K562 (cell line): ENCODE measurements at regions not wholly inside any gene's neighbourhood (a gene's known extent, or its start where the extent isn't known, plus 50 kb on each side); places are given as distances from the start of the nearest gene placed in this dataset.

Experiments
- ATAC-seq: fragments of 200-7000 bp; cut with Tn5 transposase; 3 replicates; pipeline ENCODE4 v1.9.1; 2020; ENCODE audit warnings: moderate library complexity
- BruUV-seq: library from RNA; stranded (reverse); fragments of 400-500 nt; replicated peaks from 2 replicates; lab custom pipeline; 2021; lab: Mats Ljungman, UMichigan
- CTCF ChIA-PET: fragments of 300-600 bp; formaldehyde crosslinking; extraction: SDS; loops from one replicate; lab custom pipeline; 2021; ENCODE audit warnings: low intra/inter-chr PET ratio; lab: Yijun Ruan, JAX
- POLR2A ChIA-PET: fragments of 300-600, 350-650 bp; sonication (Branson Sonifier 250); formaldehyde crosslinking; extraction: SDS; loops from one replicate; lab custom pipeline; 2021; ENCODE audit warnings: antibody characterized with exemption, inconsistent platforms; lab: Yijun Ruan, JAX
- DNase-seq, 4 experiments: peaks; one replicate each; pipeline versions ENCODE4 v3.0.0 to v3.0.0-alpha.2; 2011 to 2018; ENCODE audit warnings: low spot score in 3 of 4, mixed read lengths in 3 of 4; ENCODE audit errors: extremely low read depth in 1 of 4
- FAIRE-seq: peaks from 2 replicates; lab custom pipeline; 2011; peaks lifted over from hg19 to GRCh38; lab: Jason Lieb, UNC
- H2AFZ ChIP-seq: 2 replicates; pipeline ENCODE4 v1.6.0; 2011; ENCODE audit warnings: low read depth, low read length, control low read depth, inconsistent platforms
- H3K27ac ChIP-seq: fragments of 200-600 bp; 3 replicates; pipeline ENCODE4 v1.8.0; 2011; ENCODE audit warnings: low read depth, mild to moderate bottlenecking, control low read depth, inconsistent platforms, low read length, moderate library complexity, mixed read lengths; ENCODE audit errors: extremely low read depth
- H3K27me3 ChIP-seq, 2 experiments: fragments of 300-600 bp in 1 of 2; 2 replicates in 1 of 2; 3 replicates in 1 of 2; pipeline versions ENCODE4 v1.6.0 to v1.8.0; 2011; ENCODE audit warnings: inconsistent platforms in 2 of 2, low read length in 2 of 2, mild to moderate bottlenecking in 1 of 2, mixed read lengths in 1 of 2, moderate library complexity in 1 of 2; ENCODE audit not compliant: control insufficient read depth in 2 of 2, insufficient read depth in 2 of 2
- H3K36me3 ChIP-seq: fragments of 300-600 bp; 3 replicates; pipeline ENCODE4 v1.8.0; 2011; ENCODE audit warnings: mild to moderate bottlenecking, low read length, inconsistent platforms; ENCODE audit not compliant: control insufficient read depth, insufficient read depth
- H3K4me1 ChIP-seq, 2 experiments: fragments of 200-600 bp in 1 of 2; replicated peaks in 1 of 2; 2 replicates in 1 of 2; 3 replicates in 1 of 2; pipeline versions ENCODE4 v1.5.1 to v1.8.0; 2011; ENCODE audit warnings: inconsistent platforms in 2 of 2, low read length in 2 of 2, mild to moderate bottlenecking in 1 of 2, mixed read lengths in 1 of 2, moderate library complexity in 1 of 2; ENCODE audit not compliant: control insufficient read depth in 2 of 2, insufficient read depth in 2 of 2
- H3K4me2 ChIP-seq: 2 replicates; pipeline ENCODE4 v1.6.1; 2011; ENCODE audit warnings: low read length, control low read depth, inconsistent platforms, mixed read lengths; ENCODE audit not compliant: insufficient read depth
- H3K4me3 ChIP-seq: fragments of 200-600 bp; sonication (generic), shearing (Covaris generic); 2 replicates; pipeline ENCODE4 v1.5.1; 2016; ENCODE audit warnings: control low read depth, inconsistent platforms
- H3K79me2 ChIP-seq: fragments of 200-600 bp; 3 replicates; pipeline ENCODE4 v1.8.0; 2011; ENCODE audit warnings: low read length, inconsistent platforms; ENCODE audit not compliant: control insufficient read depth, insufficient read depth
- H3K9ac ChIP-seq, 2 experiments: 2 replicates each; pipeline versions ENCODE4 v1.6.0 to v1.6.1; 2011; ENCODE audit warnings: low read depth in 2 of 2, low read length in 2 of 2, control low read depth in 1 of 2, inconsistent platforms in 1 of 2, mild to moderate bottlenecking in 1 of 2, mixed read lengths in 1 of 2; ENCODE audit not compliant: insufficient read depth in 1 of 2
- H3K9me1 ChIP-seq: one replicate; pipeline ENCODE4 v1.6.0; 2011; ENCODE audit warnings: inconsistent platforms, mild to moderate bottlenecking, low read length, moderate library complexity; ENCODE audit not compliant: control insufficient read depth, insufficient read depth
- H3K9me3 ChIP-seq: replicated peaks from 2 replicates; pipeline ENCODE4 v1.5.1; 2011; ENCODE audit warnings: low read depth, low read length, inconsistent platforms; ENCODE audit not compliant: control insufficient read depth, insufficient read depth
- H4K20me1 ChIP-seq: replicated peaks from 2 replicates; pipeline ENCODE4 v1.6.1; 2011; ENCODE audit warnings: low read length, inconsistent platforms, mixed read lengths; ENCODE audit not compliant: control insufficient read depth, insufficient read depth
- ATF6 ChIP-seq: sonication (generic); formaldehyde crosslinking; IDR thresholded peaks from 2 replicates; pipeline ENCODE4 v1.4.0; 2020; ENCODE audit warnings: mild to moderate bottlenecking, missing genetic modification reagents
- ETV6 ChIP-seq, 3 experiments: fragments of 150-350 bp in 1 of 3; sonication (generic) in 1 of 3; formaldehyde crosslinking in 1 of 3; IDR thresholded peaks; 2 replicates each; pipeline versions ENCODE4 v1.6.1 to v1.8.0; 2014 to 2022; ENCODE audit warnings: borderline replicate concordance in 2 of 3, low read depth in 2 of 3, antibody characterized with exemption in 1 of 3, low read length in 1 of 3, mild to moderate bottlenecking in 1 of 3, missing genetic modification reagents in 1 of 3
- GATA2 ChIP-seq: sonication (generic); formaldehyde crosslinking; IDR thresholded peaks from 2 replicates; pipeline ENCODE4 v1.4.0; 2020; ENCODE audit warnings: mild to moderate bottlenecking, missing genetic modification reagents
- ILF3 ChIP-seq: fragments of 450-650 bp; IDR thresholded peaks from 2 replicates; pipeline ENCODE4 v1.6.1; 2018; ENCODE audit warnings: antibody characterized with exemption, mild to moderate bottlenecking, moderate library complexity, borderline replicate concordance
- MEIS2 ChIP-seq: fragments of 450-650 bp; IDR thresholded peaks from 2 replicates; pipeline ENCODE4 v1.6.1; 2014; ENCODE audit warnings: mild to moderate bottlenecking; ENCODE audit not compliant: partially characterized antibody
- NFIX ChIP-seq: fragments of 250-450 bp; sonication (Bioruptor Pico); IDR thresholded peaks from 2 replicates; pipeline ENCODE4 v1.4.0; 2020; ENCODE audit warnings: low read depth, mild to moderate bottlenecking, moderate library complexity
- NR2C1 ChIP-seq, 2 experiments: fragments of 450-650 bp; IDR thresholded peaks; 2 replicates each; pipeline ENCODE4 v1.6.1; 2017; ENCODE audit warnings: mild to moderate bottlenecking in 2 of 2, antibody characterized with exemption in 1 of 2, inconsistent platforms in 1 of 2, missing compliant biosample characterization in 1 of 2, missing genetic modification characterization in 1 of 2
- POLR2AphosphoS2 ChIP-seq: IDR thresholded peaks from 2 replicates; pipeline ENCODE4 v1.6.1; 2012; ENCODE audit warnings: low read length, improper control_type of control experiment
- RBM25 ChIP-seq: fragments of 200-400 bp; formaldehyde crosslinking; IDR thresholded peaks from 2 replicates; pipeline ENCODE4 v1.6.1; 2018; ENCODE audit warnings: low read length, low read depth, moderate library complexity; ENCODE audit not compliant: severe bottlenecking
- SMAD4 ChIP-seq: fragments of 250-450 bp; sonication (Bioruptor Pico); conservative IDR thresholded peaks from 2 replicates; pipeline ENCODE4 v1.8.0; 2021; ENCODE audit warnings: inconsistent platforms, mild to moderate bottlenecking, moderate library complexity
- YY1 ChIP-seq, 3 experiments: IDR thresholded peaks; 2 replicates each; pipeline ENCODE4 v1.6.1; 2011; ENCODE audit warnings: low read length in 2 of 3, mild to moderate bottlenecking in 2 of 3, moderate library complexity in 2 of 3, borderline replicate concordance in 1 of 3, control low read depth in 1 of 3, low read depth in 1 of 3; ENCODE audit not compliant: insufficient read depth in 3 of 3, insufficient replicate concordance in 2 of 3, control insufficient read depth in 1 of 3, insufficient read length in 1 of 3; ENCODE audit errors: extremely low read depth in 1 of 3
- ZEB2 ChIP-seq: fragments of 450-650 bp; IDR thresholded peaks from 2 replicates; pipeline ENCODE4 v1.6.1; 2016
- WGBS: fragments of 100-300 bp; shearing (Covaris generic); methylation state at CpG from one replicate; pipeline ENCODE4 v1.1.6; 2016; ENCODE audit warnings: low coverage, mixed read lengths; ENCODE audit not compliant: insufficient coverage; ENCODE audit errors: missing lambda C conversion rate; 5-methylcytosine and 5-hydroxymethylcytosine counted together
- in situ Hi-C: fragments of 300-500 bp; cut with MboI; formaldehyde crosslinking; loops from 4 replicates; pipeline ENCODE4 v1.15.0; 2018; ENCODE audit warnings: inconsistent platforms, mixed read lengths
- intact Hi-C: fragments of 100-400 bp; cut with micrococcal nuclease; formaldehyde crosslinking; loops from 2 replicates; pipeline ENCODE4 v1.14.2; 2022

GRCh38 chr2:76169276-76170008 lies 458.7 kb upstream of the GCFC2 start:
- no peaks in the 10 kb centered on the region for H3K27me3 ChIP-seq
- no peaks in the 10 kb centered on the region for H4K20me1 ChIP-seq
- DNase-seq: no peak
- POLR2A ChIA-PET: no interaction called here
- CTCF ChIA-PET: no interaction called here
- H3K79me2 ChIP-seq: no peaks in the 10 kb centered on the region
- H3K9me3 ChIP-seq: no peaks in the 10 kb centered on the region
- no peak for FAIRE-seq
- H2AFZ ChIP-seq: no peak overlapping the region
- no peaks in the 10 kb centered on the region for H3K36me3 ChIP-seq
- peak overlapping the region; percentile 8; the same call in 1 of the 2 replicates for H3K4me2 ChIP-seq
- in situ Hi-C loops (no loop called here), intact Hi-C loops (no loop called here)
- 13% methylated on average over 2 of the region's 2 CpGs for WGBS
- ATAC-seq: no peak
- no TSS peak for BruUV-seq
- H3K4me3 ChIP-seq: no peak overlapping the region
- no peak overlapping the region for H3K9ac ChIP-seq
- peaks cover 0 to 2% of the 10 kb centered on the region in 2 experiments; a peak in 2 of 5 replicates for H3K4me1 ChIP-seq
- no peak for TF ChIP-seq YY1 (IDR thresholded peaks at IDR 0.05; ENCODE audit: borderline replicate concordance in 1 of 3, control insufficient read depth in 1 of 3, extremely low read depth in 1 of 3, insufficient read depth in 3 of 3, insufficient read length in 1 of 3, insufficient replicate concordance in 2 of 3, low read depth in 1 of 3, low read length in 2 of 3)
- no peak for TF ChIP-seq POLR2AphosphoS2
- TF ChIP-seq ETV6 (IDR thresholded peaks at IDR 0.05; ENCODE audit: borderline replicate concordance in 1 of 2, low read depth in 2 of 2, low read length in 1 of 2): no peak
- TF ChIP-seq ETV6 (CRISPR knock-in tag; IDR thresholded peaks at IDR 0.05; ENCODE audit: borderline replicate concordance): no peak
- no peak for TF ChIP-seq RBM25
- TF ChIP-seq GATA2 (CRISPR knock-in tag): no peak
- TF ChIP-seq SMAD4 (CRISPR knock-in tag): no peak
- TF ChIP-seq NR2C1 (IDR thresholded peaks at IDR 0.05): no peak
- TF ChIP-seq NR2C1 (tag; IDR thresholded peaks at IDR 0.05): no peak
- TF ChIP-seq NFIX (CRISPR knock-in tag): no peak
- TF ChIP-seq ATF6 (CRISPR knock-in tag): no peak
- TF ChIP-seq ILF3: no peak
- TF ChIP-seq MEIS2: no peak
- no peak for TF ChIP-seq ZEB2
- 0 out of 3 replicates have a peak overlapping the region, but pooled peaks have one; percentile 22 for H3K27ac ChIP-seq
- H3K9me1 ChIP-seq: no peaks in the 10 kb centered on the region
